ENCODE measurements at regions not wholly inside any gene's neighbourhood (a gene's known extent, or its start where the extent isn't known, plus 50 kb on each side); places are given as distances from the start of the nearest gene placed in this dataset.

- H3K27me3 ChIP-seq (replicated peaks; ENCODE audit: insufficient read depth, low read depth, low read length, poor library complexity): peaks cover 8% of the 10 kb centered on the region
- intact Hi-C loops (cut with micrococcal nuclease; ENCODE audit: unreplicated experiment): no loop called here
- no peak for DNase-seq (ENCODE audit: low spot score)
- H3K36me3 ChIP-seq (ENCODE audit: insufficient read depth, low read length, poor library complexity, severe bottlenecking): no peaks in the 10 kb centered on the region
- no peaks in the 10 kb centered on the region for H3K9me3 ChIP-seq (ENCODE audit: low read depth, low read length, poor library complexity, severe bottlenecking)
- TF ChIP-seq EZH2 (IDR thresholded peaks at IDR 0.05; ENCODE audit: borderline replicate concordance, low read depth, low read length, poor library complexity, severe bottlenecking): no peak
- TF ChIP-seq CTCF (conservative IDR thresholded peaks at IDR 0.05; ENCODE audit: low read depth, low read length): no peak
- H3K27ac ChIP-seq (ENCODE audit: low read depth, low read length, poor library complexity, severe bottlenecking): no peak overlapping the region
- BruUV-seq (replicated peaks): no TSS peak
- H3K4me1 ChIP-seq (ENCODE audit: insufficient read depth, low read length, poor library complexity, severe bottlenecking): no peaks in the 10 kb centered on the region
- no peak overlapping the region for H3K4me3 ChIP-seq (ENCODE audit: low read depth, low read length, poor library complexity, severe bottlenecking)
- ChIA-PET POLR2A (ENCODE audit: low non-redundant PET) (no interaction called here), CTCF (no interaction called here)
These were observed 548.0 kb downstream of the CSNK1G3 start for GRCh38 chr5:124060011-124060410.

- Histone ChIP-seq H3K4me1 (ENCODE audit: insufficient read depth, low read length, poor library complexity, severe bottlenecking) (no peaks in the 10 kb centered on the region), H3K9me3 (ENCODE audit: low read depth, low read length, poor library complexity, severe bottlenecking) (no peaks in the 10 kb centered on the region), H3K4me3 (ENCODE audit: low read depth, low read length, poor library complexity, severe bottlenecking) (no peak overlapping the region), H3K27ac (ENCODE audit: low read depth, low read length, poor library complexity, severe bottlenecking) (no peak overlapping the region), H3K27me3 (replicated peaks; ENCODE audit: insufficient read depth, low read depth, low read length, poor library complexity) (peaks cover 8% of the 10 kb centered on the region), H3K36me3 (ENCODE audit: insufficient read depth, low read length, poor library complexity, severe bottlenecking) (no peaks in the 10 kb centered on the region)
- intact Hi-C loops (cut with micrococcal nuclease; ENCODE audit: unreplicated experiment): no loop called here
- no peak for DNase-seq (ENCODE audit: low spot score)
- TF ChIP-seq CTCF (conservative IDR thresholded peaks at IDR 0.05; ENCODE audit: low read depth, low read length) (no peak), EZH2 (IDR thresholded peaks at IDR 0.05; ENCODE audit: borderline replicate concordance, low read depth, low read length, poor library complexity, severe bottlenecking) (no peak)
- no TSS peak for BruUV-seq (replicated peaks)
- CTCF ChIA-PET: no interaction called here
- POLR2A ChIA-PET (ENCODE audit: low non-redundant PET): no interaction called here
These were observed 547.2 kb downstream of the CSNK1G3 start for GRCh38 chr5:124059200-124059599.

- ChIA-PET POLR2A (ENCODE audit: low non-redundant PET) (no interaction called here), CTCF (no interaction called here)
- H3K4me3 ChIP-seq (ENCODE audit: low read depth, low read length, poor library complexity, severe bottlenecking): no peak overlapping the region
- H3K9me3 ChIP-seq (ENCODE audit: low read depth, low read length, poor library complexity, severe bottlenecking): no peaks in the 10 kb centered on the region
- DNase-seq (ENCODE audit: low spot score): no peak
- intact Hi-C loops (cut with micrococcal nuclease; ENCODE audit: unreplicated experiment): no loop called here
- H3K36me3 ChIP-seq (ENCODE audit: insufficient read depth, low read length, poor library complexity, severe bottlenecking): no peaks in the 10 kb centered on the region
- H3K27ac ChIP-seq (ENCODE audit: low read depth, low read length, poor library complexity, severe bottlenecking): no peak overlapping the region
- BruUV-seq (replicated peaks): no TSS peak
- peaks cover 8% of the 10 kb centered on the region for H3K27me3 ChIP-seq (replicated peaks; ENCODE audit: insufficient read depth, low read depth, low read length, poor library complexity)
- no peak for TF ChIP-seq CTCF (conservative IDR thresholded peaks at IDR 0.05; ENCODE audit: low read depth, low read length)
- no peak for TF ChIP-seq EZH2 (IDR thresholded peaks at IDR 0.05; ENCODE audit: borderline replicate concordance, low read depth, low read length, poor library complexity, severe bottlenecking)
- H3K4me1 ChIP-seq (ENCODE audit: insufficient read depth, low read length, poor library complexity, severe bottlenecking): no peaks in the 10 kb centered on the region
These were observed 545.8 kb downstream of the CSNK1G3 start for GRCh38 chr5:124057724-124058231.
